K562 (cell line): ENCODE measurements at regions not wholly inside any gene's neighbourhood (a gene's known extent, or its start where the extent isn't known, plus 50 kb on each side); places are given as distances from the start of the nearest gene placed in this dataset.

Experiments
- ATAC-seq: fragments of 200-7000 bp; cut with Tn5 transposase; 3 replicates; pipeline ENCODE4 v1.9.1; 2020; ENCODE audit warnings: moderate library complexity
- BruUV-seq: library from RNA; stranded (reverse); fragments of 400-500 nt; replicated peaks from 2 replicates; lab custom pipeline; 2021; lab: Mats Ljungman, UMichigan
- CTCF ChIA-PET: fragments of 300-600 bp; formaldehyde crosslinking; extraction: SDS; loops from one replicate; lab custom pipeline; 2021; ENCODE audit warnings: low intra/inter-chr PET ratio; lab: Yijun Ruan, JAX
- POLR2A ChIA-PET: fragments of 300-600, 350-650 bp; sonication (Branson Sonifier 250); formaldehyde crosslinking; extraction: SDS; loops from one replicate; lab custom pipeline; 2021; ENCODE audit warnings: antibody characterized with exemption, inconsistent platforms; lab: Yijun Ruan, JAX
- DNase-seq, 4 experiments: peaks; one replicate each; pipeline versions ENCODE4 v3.0.0 to v3.0.0-alpha.2; 2011 to 2018; ENCODE audit warnings: low spot score in 3 of 4, mixed read lengths in 3 of 4; ENCODE audit errors: extremely low read depth in 1 of 4
- FAIRE-seq: peaks from 2 replicates; lab custom pipeline; 2011; peaks lifted over from hg19 to GRCh38; lab: Jason Lieb, UNC
- H2AFZ ChIP-seq: 2 replicates; pipeline ENCODE4 v1.6.0; 2011; ENCODE audit warnings: low read depth, low read length, control low read depth, inconsistent platforms
- H3K27ac ChIP-seq: fragments of 200-600 bp; 3 replicates; pipeline ENCODE4 v1.8.0; 2011; ENCODE audit warnings: low read depth, mild to moderate bottlenecking, control low read depth, inconsistent platforms, low read length, moderate library complexity, mixed read lengths; ENCODE audit errors: extremely low read depth
- H3K27me3 ChIP-seq, 2 experiments: fragments of 300-600 bp in 1 of 2; 2 replicates in 1 of 2; 3 replicates in 1 of 2; pipeline versions ENCODE4 v1.6.0 to v1.8.0; 2011; ENCODE audit warnings: inconsistent platforms in 2 of 2, low read length in 2 of 2, mild to moderate bottlenecking in 1 of 2, mixed read lengths in 1 of 2, moderate library complexity in 1 of 2; ENCODE audit not compliant: control insufficient read depth in 2 of 2, insufficient read depth in 2 of 2
- H3K36me3 ChIP-seq: fragments of 300-600 bp; 3 replicates; pipeline ENCODE4 v1.8.0; 2011; ENCODE audit warnings: mild to moderate bottlenecking, low read length, inconsistent platforms; ENCODE audit not compliant: control insufficient read depth, insufficient read depth
- H3K4me1 ChIP-seq, 2 experiments: fragments of 200-600 bp in 1 of 2; replicated peaks in 1 of 2; 2 replicates in 1 of 2; 3 replicates in 1 of 2; pipeline versions ENCODE4 v1.5.1 to v1.8.0; 2011; ENCODE audit warnings: inconsistent platforms in 2 of 2, low read length in 2 of 2, mild to moderate bottlenecking in 1 of 2, mixed read lengths in 1 of 2, moderate library complexity in 1 of 2; ENCODE audit not compliant: control insufficient read depth in 2 of 2, insufficient read depth in 2 of 2
- H3K4me2 ChIP-seq: 2 replicates; pipeline ENCODE4 v1.6.1; 2011; ENCODE audit warnings: low read length, control low read depth, inconsistent platforms, mixed read lengths; ENCODE audit not compliant: insufficient read depth
- H3K4me3 ChIP-seq: fragments of 200-600 bp; sonication (generic), shearing (Covaris generic); 2 replicates; pipeline ENCODE4 v1.5.1; 2016; ENCODE audit warnings: control low read depth, inconsistent platforms
- H3K79me2 ChIP-seq: fragments of 200-600 bp; 3 replicates; pipeline ENCODE4 v1.8.0; 2011; ENCODE audit warnings: low read length, inconsistent platforms; ENCODE audit not compliant: control insufficient read depth, insufficient read depth
- H3K9ac ChIP-seq, 2 experiments: 2 replicates each; pipeline versions ENCODE4 v1.6.0 to v1.6.1; 2011; ENCODE audit warnings: low read depth in 2 of 2, low read length in 2 of 2, control low read depth in 1 of 2, inconsistent platforms in 1 of 2, mild to moderate bottlenecking in 1 of 2, mixed read lengths in 1 of 2; ENCODE audit not compliant: insufficient read depth in 1 of 2
- H3K9me1 ChIP-seq: one replicate; pipeline ENCODE4 v1.6.0; 2011; ENCODE audit warnings: inconsistent platforms, mild to moderate bottlenecking, low read length, moderate library complexity; ENCODE audit not compliant: control insufficient read depth, insufficient read depth
- H3K9me3 ChIP-seq: replicated peaks from 2 replicates; pipeline ENCODE4 v1.5.1; 2011; ENCODE audit warnings: low read depth, low read length, inconsistent platforms; ENCODE audit not compliant: control insufficient read depth, insufficient read depth
- H4K20me1 ChIP-seq: replicated peaks from 2 replicates; pipeline ENCODE4 v1.6.1; 2011; ENCODE audit warnings: low read length, inconsistent platforms, mixed read lengths; ENCODE audit not compliant: control insufficient read depth, insufficient read depth
- CBFA2T2 ChIP-seq: fragments of 450-650 bp; conservative IDR thresholded peaks from 2 replicates; pipeline ENCODE4 v1.6.1; 2017; ENCODE audit warnings: mild to moderate bottlenecking
- CUX1 ChIP-seq: fragments of 200-800 bp; sonication (Bioruptor generic); IDR thresholded peaks from 2 replicates; pipeline ENCODE4 v1.6.1; 2016; ENCODE audit warnings: missing genetic modification characterization, missing compliant biosample characterization
- FIP1L1 ChIP-seq: fragments of 200-400 bp; formaldehyde crosslinking; IDR thresholded peaks from 2 replicates; pipeline ENCODE4 v1.6.1; 2018; ENCODE audit warnings: mild to moderate bottlenecking, low read depth, low read length; ENCODE audit not compliant: poor library complexity, severe bottlenecking
- FOXM1 ChIP-seq, 2 experiments: fragments of 450-650 bp in 1 of 2; sonication (generic) in 1 of 2; formaldehyde crosslinking in 1 of 2; IDR thresholded peaks; 2 replicates each; pipeline versions ENCODE4 v1.6.1 to v1.9.0; 2017 to 2022; ENCODE audit warnings: low read depth in 2 of 2, mild to moderate bottlenecking in 2 of 2, missing genetic modification reagents in 1 of 2, moderate library complexity in 1 of 2
- GABPB2 ChIP-seq: fragments of 250-450 bp; sonication (Bioruptor Pico); conservative IDR thresholded peaks from 2 replicates; pipeline ENCODE4 v1.5.1; 2021; ENCODE audit warnings: mild to moderate bottlenecking
- KHSRP ChIP-seq: fragments of 450-650 bp; IDR thresholded peaks from 2 replicates; pipeline ENCODE4 v1.6.1; 2017
- MECOM ChIP-seq: fragments of 250-450 bp; sonication (Bioruptor Pico); IDR thresholded peaks from 2 replicates; pipeline ENCODE4 v1.8.0; 2022; ENCODE audit warnings: inconsistent platforms
- NEUROD1 ChIP-seq: fragments of 150-350 bp; IDR thresholded peaks from 2 replicates; pipeline ENCODE4 v1.6.1; 2014; ENCODE audit warnings: borderline replicate concordance, low read length, low read depth; ENCODE audit not compliant: partially characterized antibody
- PCBP1 ChIP-seq: fragments of 200-400 bp; formaldehyde crosslinking; IDR thresholded peaks from 2 replicates; pipeline ENCODE4 v1.6.1; 2018; ENCODE audit warnings: mild to moderate bottlenecking, low read depth, low read length; ENCODE audit not compliant: poor library complexity, severe bottlenecking
- RBM25 ChIP-seq: fragments of 200-400 bp; formaldehyde crosslinking; IDR thresholded peaks from 2 replicates; pipeline ENCODE4 v1.6.1; 2018; ENCODE audit warnings: low read length, low read depth, moderate library complexity; ENCODE audit not compliant: severe bottlenecking
- RNF219 ChIP-seq: fragments of 250-450 bp; sonication (Bioruptor Pico); IDR thresholded peaks from 2 replicates; pipeline ENCODE4 v1.5.0; 2022; ENCODE audit warnings: mild to moderate bottlenecking
- SRSF1 ChIP-seq: fragments of 200-400 bp; formaldehyde crosslinking; IDR thresholded peaks from 2 replicates; pipeline ENCODE4 v1.6.1; 2017; ENCODE audit warnings: mild to moderate bottlenecking, low read depth, low read length, moderate library complexity
- TARDBP ChIP-seq: fragments of 450-650 bp; IDR thresholded peaks from 2 replicates; pipeline ENCODE4 v1.6.1; 2016
- TRIM24 ChIP-seq, 2 experiments: fragments of 450-650 bp; IDR thresholded peaks; 2 replicates each; pipeline ENCODE4 v1.6.1; 2016
- ZBTB1 ChIP-seq: sonication (generic); formaldehyde crosslinking; IDR thresholded peaks from 2 replicates; pipeline ENCODE4 v1.8.1; 2023; ENCODE audit warnings: missing genetic modification reagents, low read depth, mild to moderate bottlenecking, borderline replicate concordance
- ZNF197 ChIP-seq: fragments of 200-800 bp; sonication (Bioruptor generic); IDR thresholded peaks from 2 replicates; pipeline ENCODE4 v1.6.1; 2016; ENCODE audit warnings: low read depth, missing genetic modification characterization, missing compliant biosample characterization
- ZNF224 ChIP-seq: sonication (generic); formaldehyde crosslinking; IDR thresholded peaks from 2 replicates; pipeline ENCODE4 v1.8.0; 2022; ENCODE audit warnings: mild to moderate bottlenecking, missing genetic modification reagents
- WGBS: fragments of 100-300 bp; shearing (Covaris generic); methylation state at CpG from one replicate; pipeline ENCODE4 v1.1.6; 2016; ENCODE audit warnings: low coverage, mixed read lengths; ENCODE audit not compliant: insufficient coverage; ENCODE audit errors: missing lambda C conversion rate; 5-methylcytosine and 5-hydroxymethylcytosine counted together
- in situ Hi-C: fragments of 300-500 bp; cut with MboI; formaldehyde crosslinking; loops from 4 replicates; pipeline ENCODE4 v1.15.0; 2018; ENCODE audit warnings: inconsistent platforms, mixed read lengths
- intact Hi-C: fragments of 100-400 bp; cut with micrococcal nuclease; formaldehyde crosslinking; loops from 2 replicates; pipeline ENCODE4 v1.14.2; 2022

GRCh38 chr7:26085771-26086170 is 66.2 kb upstream of the NFE2L3 start:
- H3K9ac ChIP-seq: no peak overlapping the region
- no peak for ATAC-seq
- BruUV-seq: no TSS peak
- H3K36me3 ChIP-seq: no peaks in the 10 kb centered on the region
- no peaks in the 10 kb centered on the region for H4K20me1 ChIP-seq
- POLR2A ChIA-PET: interaction anchor here (1.0 kb wide), 1 partner anchor 113 kb away, joined by 4 read pairs; no protein-coding TSS in a partner anchor
- peaks cover 6 to 14% of the 10 kb centered on the region in 2 experiments; a peak in 3 of 5 replicates for H3K27me3 ChIP-seq
- intact Hi-C loops: no loop called here
- no peak for DNase-seq
- 28% methylated on average over 7 of the region's 7 CpGs for WGBS
- H3K4me1 ChIP-seq: peaks cover 0 to 3% of the 10 kb centered on the region in 2 experiments; a peak in 2 of 5 replicates
- H3K4me3 ChIP-seq: no peak overlapping the region
- H3K27ac ChIP-seq: no peak overlapping the region
- no peak for FAIRE-seq
- H3K4me2 ChIP-seq: no peak overlapping the region
- CTCF ChIA-PET: no interaction called here
- no peaks in the 10 kb centered on the region for H3K9me1 ChIP-seq
- in situ Hi-C loops: loop anchor here (25.0 kb wide), 2 partner anchors 577 to 1077 kb away; partner anchors contain the start of genes HOXA10, HOXA3, HOXA7 and HOXA9
- H3K79me2 ChIP-seq: no peaks in the 10 kb centered on the region
- no peaks in the 10 kb centered on the region for H3K9me3 ChIP-seq
- no peak overlapping the region for H2AFZ ChIP-seq
- TF ChIP-seq FIP1L1 (no peak), GABPB2 (CRISPR knock-in tag) (no peak), TARDBP (no peak), MECOM (CRISPR knock-in tag) (no peak), TRIM24 (IDR thresholded peaks at IDR 0.05) (no peak), ZBTB1 (CRISPR knock-in tag) (no peak), CUX1 (CRISPR knock-in tag) (no peak), PCBP1 (no peak), FOXM1 (IDR thresholded peaks at IDR 0.05; ENCODE audit: low read depth) (no peak), FOXM1 (CRISPR knock-in tag; IDR thresholded peaks at IDR 0.05; ENCODE audit: low read depth) (no peak), ZNF197 (CRISPR knock-in tag) (no peak), KHSRP (no peak), RNF219 (CRISPR knock-in tag) (no peak), SRSF1 (no peak), CBFA2T2 (no peak), RBM25 (no peak), ZNF224 (no peak), NEUROD1 (no peak)
